GM23338 (cell line): ENCODE measurements at regions not wholly inside any gene's neighbourhood (a gene's known extent, or its start where the extent isn't known, plus 50 kb on each side); places are given as distances from the start of the nearest gene placed in this dataset.

Source experiments
- ATAC-seq: fragments of 200-7000 bp; cut with Tn5 transposase; 3 replicates; pipeline ENCODE4 v1.9.1; 2020
- DNase-seq: peaks from one replicate; pipeline ENCODE4 v3.0.0-alpha.2; 2015; ENCODE audit warnings: low spot score
- H2AFZ ChIP-seq: fragments of 200-600 bp; sonication (generic); 2 replicates; pipeline ENCODE4 v1.8.0; 2016; ENCODE audit warnings: antibody characterized with exemption, mild to moderate bottlenecking, moderate library complexity
- H3F3A ChIP-seq: fragments of 200-600 bp; sonication (generic); replicated peaks from 2 replicates; pipeline ENCODE4 v1.8.0; 2017; ENCODE audit warnings: antibody characterized with exemption, mixed run types, low read depth
- H3K27ac ChIP-seq: fragments of 200-600 bp; sonication (generic); 2 replicates; pipeline ENCODE4 v1.6.1; 2016; ENCODE audit warnings: low read depth
- H3K27me3 ChIP-seq: fragments of 200-600 bp; sonication (generic); 2 replicates; pipeline ENCODE4 v1.8.0; 2016; ENCODE audit warnings: mild to moderate bottlenecking, mixed run types, moderate library complexity; ENCODE audit not compliant: insufficient read depth
- H3K36me3 ChIP-seq: fragments of 200-600 bp; sonication (generic); 2 replicates; pipeline ENCODE4 v1.8.0; 2016; ENCODE audit warnings: mild to moderate bottlenecking; ENCODE audit not compliant: insufficient read depth
- H3K4me1 ChIP-seq: fragments of 200-600 bp; sonication (generic); 2 replicates; pipeline ENCODE4 v1.8.0; 2016; ENCODE audit warnings: mild to moderate bottlenecking, moderate library complexity; ENCODE audit not compliant: insufficient read depth
- H3K4me2 ChIP-seq: fragments of 200-600 bp; sonication (generic); 2 replicates; pipeline ENCODE4 v1.7.1; 2017; ENCODE audit warnings: mixed run types
- H3K4me3 ChIP-seq: fragments of 200-600 bp; sonication (generic); 2 replicates; pipeline ENCODE4 v1.6.1; 2016; ENCODE audit warnings: mixed run types
- H3K79me2 ChIP-seq: fragments of 200-600 bp; sonication (generic); replicated peaks from 2 replicates; pipeline ENCODE4 v1.8.0; 2017; ENCODE audit warnings: mild to moderate bottlenecking; ENCODE audit not compliant: insufficient read depth
- H3K9me2 ChIP-seq: fragments of 200-600 bp; sonication (generic); 2 replicates; pipeline ENCODE4 v1.8.0; 2017; ENCODE audit not compliant: insufficient read depth
- H4K20me1 ChIP-seq: fragments of 200-600 bp; sonication (generic); replicated peaks from 2 replicates; pipeline ENCODE4 v1.8.0; 2017; ENCODE audit warnings: mild to moderate bottlenecking; ENCODE audit not compliant: insufficient read depth
- H3K27ac Mint-ChIP-seq: 2 replicates; pipeline ENCODE4 v1.8.0; 2020; ENCODE audit warnings: inconsistent platforms, mild to moderate bottlenecking, moderate library complexity, mixed read lengths
- H3K27me3 Mint-ChIP-seq: 3 replicates; pipeline ENCODE4 v1.8.0; 2022; ENCODE audit warnings: low read depth, mild to moderate bottlenecking, moderate library complexity, mixed read lengths, inconsistent platforms; ENCODE audit not compliant: insufficient read depth, poor library complexity
- H3K36me3 Mint-ChIP-seq: 3 replicates; pipeline ENCODE4 v1.8.0; 2021; ENCODE audit warnings: low read depth, mild to moderate bottlenecking, inconsistent platforms, moderate library complexity, mixed read lengths
- H3K4me1 Mint-ChIP-seq: 3 replicates; pipeline ENCODE4 v1.8.0; 2020; ENCODE audit warnings: mild to moderate bottlenecking, inconsistent platforms, mixed read lengths
- H3K4me3 Mint-ChIP-seq: 3 replicates; pipeline ENCODE4 v1.8.0; 2021; ENCODE audit warnings: moderate library complexity, mild to moderate bottlenecking, inconsistent platforms, mixed read lengths
- H3K9me3 Mint-ChIP-seq: 3 replicates; pipeline ENCODE4 v1.8.0; 2020; ENCODE audit warnings: moderate library complexity, mild to moderate bottlenecking, inconsistent platforms, mixed read lengths
- CREB1 ChIP-seq: fragments of 250-450 bp; sonication (Bioruptor Pico); IDR thresholded peaks from 2 replicates; pipeline ENCODE4 v1.5.0; 2020; ENCODE audit warnings: low read depth, mild to moderate bottlenecking, moderate library complexity
- CTCF ChIP-seq, 2 experiments: fragments of 200-600 bp in 1 of 2; sonication (generic) in 1 of 2; conservative IDR thresholded peaks; 2 replicates each; pipeline versions ENCODE4 v1.5.1 to v1.6.1; 2016 to 2017; ENCODE audit warnings: antibody characterized with exemption in 2 of 2, low read depth in 2 of 2, mild to moderate bottlenecking in 2 of 2, moderate library complexity in 1 of 2
- ETS1 ChIP-seq: IDR thresholded peaks from 2 replicates; pipeline ENCODE4 v1.6.1; 2016; ENCODE audit warnings: antibody characterized with exemption
- EZH2 ChIP-seq: fragments of 200-600 bp; sonication (generic); IDR thresholded peaks from one replicate; pipeline ENCODE4 v1.8.0; 2017; ENCODE audit warnings: antibody characterized with exemption, mild to moderate bottlenecking, low read depth; ENCODE audit not compliant: unreplicated experiment
- EZH2phosphoT487 ChIP-seq: fragments of 200-600 bp; sonication (generic); IDR thresholded peaks from one replicate; pipeline ENCODE4 v1.8.1; 2018; ENCODE audit warnings: antibody characterized with exemption; ENCODE audit not compliant: unreplicated experiment
- JUNB ChIP-seq: IDR thresholded peaks from one replicate; pipeline ENCODE4 v1.6.1; 2016; ENCODE audit warnings: antibody characterized with exemption; ENCODE audit not compliant: unreplicated experiment
- NANOG ChIP-seq: IDR thresholded peaks from 2 replicates; pipeline ENCODE4 v1.6.1; 2016; ENCODE audit warnings: antibody characterized with exemption, borderline replicate concordance
- POLR2AphosphoS5 ChIP-seq: IDR thresholded peaks from 2 replicates; pipeline ENCODE4 v1.6.1; 2016; ENCODE audit warnings: antibody characterized with exemption, low read depth
- REST ChIP-seq: IDR thresholded peaks from one replicate; pipeline ENCODE4 v1.6.1; 2018; ENCODE audit warnings: antibody characterized with exemption; ENCODE audit not compliant: unreplicated experiment
- STAT1 ChIP-seq: IDR thresholded peaks from one replicate; pipeline ENCODE4 v1.6.1; 2016; ENCODE audit warnings: antibody characterized with exemption; ENCODE audit not compliant: unreplicated experiment
- ZNF114 ChIP-seq: fragments of 250-450 bp; sonication (Bioruptor Pico); IDR thresholded peaks from 2 replicates; pipeline ENCODE4 v1.5.0; 2020; ENCODE audit warnings: mild to moderate bottlenecking, moderate library complexity
- ZNF331 ChIP-seq: fragments of 250-450 bp; sonication (Bioruptor Pico); IDR thresholded peaks from 2 replicates; pipeline ENCODE4 v1.5.0; 2020; ENCODE audit warnings: low read depth, mild to moderate bottlenecking, moderate library complexity
- ZNF462 ChIP-seq: fragments of 250-450 bp; sonication (Bioruptor Pico); IDR thresholded peaks from 2 replicates; pipeline ENCODE4 v1.5.0; 2020; ENCODE audit warnings: mild to moderate bottlenecking, moderate library complexity

GRCh38 chr22:27107386-27107785, 450.0 kb downstream of the MIAT start:
- Mint-ChIP-seq H3K27ac (no peak overlapping the region), H3K27me3 (no peaks in the 10 kb centered on the region), H3K9me3 (no peaks in the 10 kb centered on the region), H3K4me3 (no peak overlapping the region), H3K4me1 (peaks cover 18% of the 10 kb centered on the region), H3K36me3 (no peaks in the 10 kb centered on the region)
- H3F3A ChIP-seq, result no peaks in the 10 kb centered on the region
- ATAC-seq (no peak), DNase-seq (no peak)
- no peaks in the 10 kb centered on the region for H3K27me3 ChIP-seq
- no peak overlapping the region for H3K4me3 ChIP-seq
- H3K4me1 ChIP-seq, result no peaks in the 10 kb centered on the region
- 0 out of 2 replicates have a peak, but pooled peaks cover 5% of the 10 kb centered on the region for H3K9me2 ChIP-seq
- no peak overlapping the region for H3K4me2 ChIP-seq
- no peak for TF ChIP-seq ZNF462 (CRISPR knock-in tag)
- TF ChIP-seq CTCF (conservative IDR thresholded peaks at IDR 0.05; ENCODE audit: low read depth in 2 of 2), result no peak
- no peak for TF ChIP-seq POLR2AphosphoS5
- no peak for TF ChIP-seq CREB1 (CRISPR knock-in tag)
- TF ChIP-seq JUNB, result no peak
- no peak for TF ChIP-seq ZNF114 (CRISPR knock-in tag)
- no peak for TF ChIP-seq STAT1
- no peak for TF ChIP-seq EZH2phosphoT487
- TF ChIP-seq ZNF331 (CRISPR knock-in tag), result no peak
- TF ChIP-seq NANOG, result no peak
- TF ChIP-seq ETS1, result no peak
- TF ChIP-seq REST, result no peak
- TF ChIP-seq EZH2, result no peak
- H3K27ac ChIP-seq, result no peak overlapping the region
- H3K79me2 ChIP-seq, result no peaks in the 10 kb centered on the region
- H4K20me1 ChIP-seq, result no peaks in the 10 kb centered on the region; the same call in 1 of the 2 replicates
- no peaks in the 10 kb centered on the region for H3K36me3 ChIP-seq
- H2AFZ ChIP-seq, result no peak overlapping the region
